Anterior cingulate cortex (tissue), 58 donors: ENCODE measurements at regions not wholly inside any gene's neighbourhood (a gene's known extent, or its start where the extent isn't known, plus 50 kb on each side); places are given as distances from the start of the nearest gene placed in this dataset.
"Not testable (repeated sequence)": the region's sequence is repeated elsewhere in the genome, so short reads cannot be mapped to it uniquely, and the experiment has no call there.

Experiments
- DNase-seq, 58 donors: peaks; one replicate each; lab custom pipeline; 2025; lab: John Stamatoyannopoulos, UW

- not testable (repeated sequence) for DNase-seq
Measured at GRCh38 chr7:35152059-35152458, 101.8 kb downstream of the TBX20 start.

- DNase-seq: not testable (repeated sequence)
Measured at GRCh38 chr7:35148030-35148429, 105.9 kb downstream of the TBX20 start.

- not testable (repeated sequence) for DNase-seq
Measured at GRCh38 chr7:35142125-35142524, 104.8 kb upstream of the DPY19L1 start.

- DNase-seq: not testable (repeated sequence)
Measured at GRCh38 chr7:35139281-35139680, 102.0 kb upstream of the DPY19L1 start.

- not testable (repeated sequence) for DNase-seq
Measured at GRCh38 chr7:35133465-35133864, 96.2 kb upstream of the DPY19L1 start.

GRCh38 chr7:35133011-35133410, 95.7 kb upstream of the DPY19L1 start:
- not testable (repeated sequence) for DNase-seq

GRCh38 chr7:35128662-35129061, 91.4 kb upstream of the DPY19L1 start:
- peak in 1 of 58 donors; percentile 1 for DNase-seq

GRCh38 chr7:35118526-35118925, 81.2 kb upstream of the DPY19L1 start:
- not testable (repeated sequence) for DNase-seq

- DNase-seq: not testable (repeated sequence)
Measured at GRCh38 chr7:35106667-35107066, 69.4 kb upstream of the DPY19L1 start.

GRCh38 chr7:35105511-35105910, 68.2 kb upstream of the DPY19L1 start:
- not testable (repeated sequence) for DNase-seq

GRCh38 chr7:35102845-35103244, 65.6 kb upstream of the DPY19L1 start:
- not testable (repeated sequence) for DNase-seq

- DNase-seq: not testable (repeated sequence)
Measured at GRCh38 chr7:35092961-35093360, 55.7 kb upstream of the DPY19L1 start.
